ENCODE measurements at regions not wholly inside any gene's neighbourhood (a gene's known extent, or its start where the extent isn't known, plus 50 kb on each side); places are given as distances from the start of the nearest gene placed in this dataset.

GRCh38 chr1:157239936-157240335 lies 101.7 kb upstream of the ETV3 start:
- ChIA-PET CTCF (no interaction called here), POLR2A (no interaction called here), RAD21 (ENCODE audit: low non-redundant PET in 1 of 2, low total read pairs in 2 of 2, uncharacterized antibody in 2 of 2, unreplicated experiment in 2 of 2) (no interaction called here)
- H3K9me2 ChIP-seq (ENCODE audit: insufficient read depth): no peaks in the 10 kb centered on the region
- no peaks in the 10 kb centered on the region for H3K9me3 ChIP-seq (ENCODE audit: control insufficient read depth in 1 of 2, insufficient read depth in 1 of 2, low read depth in 1 of 2, low read length in 2 of 2)
- intact Hi-C loops (cut with micrococcal nuclease): no loop called here
- no peak overlapping the region for H2AFZ ChIP-seq (ENCODE audit: low read depth, low read length, poor library complexity, severe bottlenecking)
- no peak overlapping the region for H3K9ac ChIP-seq (ENCODE audit: low read length)
- no peak for ATAC-seq
- no TSS peak for BruUV-seq (replicated peaks)
- H3K36me3 ChIP-seq (ENCODE audit: control insufficient read depth in 1 of 2, insufficient read depth in 2 of 2, low read length in 2 of 2): no peaks in the 10 kb centered on the region
- no peaks in the 10 kb centered on the region; the same call in 1 of the 2 replicates for H4K20me1 ChIP-seq (ENCODE audit: insufficient read depth)
- no peak overlapping the region for H3K4me3 ChIP-seq (replicated peaks in 1 of 2; ENCODE audit: low read depth in 1 of 2, low read length in 2 of 2)
- H3K27me3 ChIP-seq (ENCODE audit: insufficient read depth, low read length): peaks cover 43% of the 10 kb centered on the region
- H3K4me2 ChIP-seq (ENCODE audit: low read length): no peak overlapping the region
- no peaks in the 10 kb centered on the region for H3K79me2 ChIP-seq (ENCODE audit: insufficient read depth, low read length)
- no peaks in the 10 kb centered on the region for H3K4me1 ChIP-seq (ENCODE audit: control insufficient read depth in 1 of 2, insufficient read depth in 2 of 2, low read length in 2 of 2)
- DNase-seq (ENCODE audit: low read depth, low spot score): no peak
- TF ChIP-seq YY1 (IDR thresholded peaks at IDR 0.05; ENCODE audit: extremely low read depth, insufficient replicate concordance, low read depth, low read length) (no peak), EGR1 (IDR thresholded peaks at IDR 0.05; ENCODE audit: low read depth) (no peak), ZBTB33 (IDR thresholded peaks at IDR 0.05; ENCODE audit: extremely low read depth, insufficient replicate concordance, low read length) (no peak), EZH2phosphoT487 (IDR thresholded peaks at IDR 0.05; ENCODE audit: borderline replicate concordance) (no peak), SP1 (IDR thresholded peaks at IDR 0.05; ENCODE audit: low read depth) (no peak), REST (IDR thresholded peaks at IDR 0.05; ENCODE audit: low read depth) (no peak), ATF3 (IDR thresholded peaks at IDR 0.05) (no peak), POLR2A (IDR thresholded peaks at IDR 0.05; ENCODE audit: borderline replicate concordance, extremely low read depth, insufficient read depth, insufficient read length) (no peak), CEBPB (IDR thresholded peaks at IDR 0.05; ENCODE audit: low read depth) (no peak), FOSL1 (IDR thresholded peaks at IDR 0.05; ENCODE audit: low read depth) (no peak), CTCF (IDR thresholded peaks at IDR 0.05 in 2 of 3, conservative IDR thresholded peaks at IDR 0.05 in 1 of 3; ENCODE audit: borderline replicate concordance in 1 of 3, insufficient read depth in 1 of 3, low read depth in 2 of 3, low read length in 2 of 3) (no peak), POLR2AphosphoS5 (IDR thresholded peaks at IDR 0.05; ENCODE audit: low read depth, low read length) (no peak), RAD21 (IDR thresholded peaks at IDR 0.05; ENCODE audit: low read depth) (no peak)
- H3K27ac ChIP-seq (ENCODE audit: low read depth, low read length): no peak overlapping the region
